SK-N-SH treated with all-trans-retinoic acid at 6 μM for 48 hours (cell line): ENCODE measurements at regions not wholly inside any gene's neighbourhood (a gene's known extent, or its start where the extent isn't known, plus 50 kb on each side); places are given as distances from the start of the nearest gene placed in this dataset.

Experiments used
- ZC3H10 ChIP-seq: fragments of 250-450 bp; sonication (Bioruptor Pico); IDR thresholded peaks from 2 replicates; pipeline ENCODE4 v1.5.1; 2021; ENCODE audit warnings: mild to moderate bottlenecking, moderate library complexity
- ZNF565 ChIP-seq: fragments of 450-650 bp; formaldehyde crosslinking; conservative IDR thresholded peaks from 2 replicates; pipeline ENCODE4 v1.5.0; 2020; ENCODE audit warnings: low read depth, mild to moderate bottlenecking, moderate library complexity

- TF ChIP-seq ZNF565 (CRISPR knock-in tag) = no peak
- no peak for TF ChIP-seq ZC3H10 (CRISPR knock-in tag)
Observed at GRCh38 chr3:27827041-27827440, 104.9 kb upstream of the EOMES start.
